IgD-negative memory B cell (primary cell): ENCODE measurements at regions not wholly inside any gene's neighbourhood (a gene's known extent, or its start where the extent isn't known, plus 50 kb on each side); places are given as distances from the start of the nearest gene placed in this dataset.

Experiments used
- H3K27ac Mint-ChIP-seq, 3 donors: one replicate each; pipeline ENCODE4 v1.8.0; 2020 to 2022; ENCODE audit warnings: mild to moderate bottlenecking in 3 of 3, mixed read lengths in 3 of 3, moderate library complexity in 1 of 3
- H3K27me3 Mint-ChIP-seq: one replicate; pipeline ENCODE4 v1.8.0; 2021; ENCODE audit warnings: mixed read lengths
- H3K36me3 Mint-ChIP-seq: one replicate; pipeline ENCODE4 v1.8.0; 2020; ENCODE audit warnings: mild to moderate bottlenecking, mixed read lengths
- H3K4me1 Mint-ChIP-seq, 3 donors: one replicate each; pipeline ENCODE4 v1.8.0; 2020 to 2022; ENCODE audit warnings: mixed read lengths in 3 of 3, mild to moderate bottlenecking in 1 of 3
- H3K4me3 Mint-ChIP-seq, 4 donors: one replicate each; pipeline ENCODE4 v1.8.0; 2020 to 2022; ENCODE audit warnings: mild to moderate bottlenecking in 4 of 4, mixed read lengths in 4 of 4, moderate library complexity in 3 of 4
- H3K9me3 Mint-ChIP-seq, 3 donors: one replicate each; pipeline ENCODE4 v1.8.0; 2020 to 2021; ENCODE audit warnings: mixed read lengths in 3 of 3, mild to moderate bottlenecking in 1 of 3

DNA sequence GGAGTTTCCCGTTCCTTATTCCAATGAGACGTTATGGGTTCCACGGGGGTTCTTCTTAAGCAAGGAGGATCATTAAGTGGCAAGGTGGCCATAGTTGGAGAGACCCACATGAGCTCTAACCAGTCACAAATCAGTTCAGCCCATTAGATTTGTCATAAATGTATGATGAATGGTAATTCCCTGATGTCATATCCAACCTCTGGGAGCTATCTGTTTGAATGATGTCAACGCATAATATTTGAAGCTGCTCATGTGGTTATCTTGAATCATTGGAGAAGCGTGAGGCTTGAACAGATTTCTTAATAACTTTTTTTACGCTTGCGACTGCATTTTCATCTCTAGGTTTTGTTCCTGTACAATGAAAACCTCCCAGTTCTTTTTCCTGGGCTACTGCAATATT is 270.4 kb upstream of the EEF2KMT start:
- no peak overlapping the region for H3K27ac Mint-ChIP-seq
- no peak overlapping the region for H3K4me3 Mint-ChIP-seq
- H3K36me3 Mint-ChIP-seq: peaks cover 2% of the 10 kb centered on the region
- H3K4me1 Mint-ChIP-seq: no peaks in the 10 kb centered on the region
- H3K27me3 Mint-ChIP-seq: no peaks in the 10 kb centered on the region
- H3K9me3 Mint-ChIP-seq: peaks cover 0 to 2% (median 0%) of the 10 kb centered on the region in 3 donors

DNA sequence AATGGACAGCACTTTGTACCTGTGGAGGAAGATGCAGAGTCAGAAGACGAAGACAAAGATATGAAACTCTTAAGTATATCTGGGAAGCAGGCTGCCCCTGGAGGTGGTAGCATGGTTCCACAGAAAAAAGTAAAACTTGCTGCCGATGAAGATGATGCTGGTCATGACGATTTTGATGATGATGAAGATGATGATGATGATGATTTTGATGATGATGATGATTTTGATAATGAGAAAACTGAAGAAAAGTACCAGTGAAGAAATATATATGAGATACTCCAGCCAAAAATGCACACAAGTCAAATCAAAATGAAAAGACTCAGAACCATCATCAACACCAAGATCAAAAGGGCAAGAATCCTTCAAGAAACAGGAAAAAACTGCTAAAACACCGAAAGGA is 268.5 kb upstream of the EEF2KMT start:
- H3K9me3 Mint-ChIP-seq: peaks cover 0 to 2% (median 0%) of the 10 kb centered on the region in 3 donors
- no peaks in the 10 kb centered on the region for H3K27me3 Mint-ChIP-seq
- no peak overlapping the region for H3K27ac Mint-ChIP-seq
- no peaks in the 10 kb centered on the region for H3K4me1 Mint-ChIP-seq
- H3K4me3 Mint-ChIP-seq: no peak overlapping the region
- peaks cover 2% of the 10 kb centered on the region for H3K36me3 Mint-ChIP-seq

DNA sequence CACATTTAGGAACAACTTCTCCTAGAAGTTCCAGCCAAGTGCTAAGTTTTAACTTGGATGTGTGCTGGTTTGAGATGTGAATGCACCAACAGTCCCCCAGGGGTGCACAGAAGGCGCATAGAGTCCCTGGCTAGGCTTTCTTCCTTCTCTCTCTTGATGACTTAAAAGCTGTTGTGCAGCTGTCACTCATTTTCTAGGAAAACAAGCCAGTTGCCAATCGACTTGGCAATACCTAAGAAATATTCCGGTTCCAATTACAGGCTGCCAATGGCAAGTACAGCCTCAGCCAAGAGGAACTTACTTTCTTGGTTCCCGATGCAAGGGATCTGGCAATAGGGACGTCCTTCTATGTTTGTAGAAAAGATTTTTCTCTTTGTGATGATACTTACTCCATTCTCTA is 266.6 kb upstream of the EEF2KMT start:
- peaks cover 0 to 2% (median 0%) of the 10 kb centered on the region in 3 donors for H3K9me3 Mint-ChIP-seq
- H3K36me3 Mint-ChIP-seq: no peaks in the 10 kb centered on the region
- no peaks in the 10 kb centered on the region for H3K4me1 Mint-ChIP-seq
- H3K4me3 Mint-ChIP-seq: no peak overlapping the region
- H3K27ac Mint-ChIP-seq: no peak overlapping the region
- no peaks in the 10 kb centered on the region for H3K27me3 Mint-ChIP-seq

DNA sequence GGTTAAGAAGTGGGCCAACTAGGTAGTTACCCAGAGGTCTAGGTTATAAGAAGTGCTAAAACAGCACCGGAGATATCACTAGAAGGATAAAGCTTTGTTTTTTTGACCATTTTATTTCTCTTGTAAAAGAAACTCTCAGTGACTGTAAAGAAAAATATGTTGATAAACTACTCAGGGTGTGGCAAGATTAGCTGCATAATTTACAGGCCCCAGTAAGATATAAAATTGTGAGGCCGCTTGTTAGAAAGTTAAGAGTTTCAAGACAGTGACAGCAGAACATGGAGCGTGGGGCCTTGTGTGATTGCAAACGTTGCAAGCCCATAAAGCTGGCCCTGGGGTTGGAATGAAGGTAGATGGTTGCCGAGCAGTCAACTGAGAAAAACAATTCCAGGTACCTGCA is 263.7 kb upstream of the EEF2KMT start:
- Mint-ChIP-seq H3K27me3 (no peaks in the 10 kb centered on the region), H3K4me1 (no peaks in the 10 kb centered on the region), H3K9me3 (peaks cover 0 to 2% (median 0%) of the 10 kb centered on the region in 3 donors), H3K4me3 (no peak overlapping the region), H3K36me3 (no peaks in the 10 kb centered on the region), H3K27ac (no peak overlapping the region)

DNA sequence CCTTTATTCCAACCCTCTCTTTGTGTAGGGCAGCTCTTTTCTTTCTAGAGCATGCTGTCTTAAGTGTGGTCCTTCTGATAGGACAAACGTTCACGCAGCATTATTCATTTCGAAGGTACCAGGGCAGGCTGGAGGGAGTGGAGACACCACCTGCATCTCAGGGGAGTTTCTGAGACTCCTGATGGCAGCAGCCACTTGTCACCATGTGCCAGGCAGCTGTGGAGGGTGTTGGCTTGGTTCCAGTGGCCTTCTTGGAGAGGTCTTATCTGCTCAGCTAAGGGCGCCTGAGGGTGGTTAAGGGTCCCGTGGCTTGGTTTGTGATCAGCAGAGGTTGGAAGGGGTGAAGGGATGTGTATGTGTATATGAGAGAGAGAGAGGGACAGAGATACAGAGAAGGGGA is 257.1 kb upstream of the EEF2KMT start:
- H3K9me3 Mint-ChIP-seq: peaks cover 2 to 14% (median 5%) of the 10 kb centered on the region in 3 donors
- no peak overlapping the region for H3K27ac Mint-ChIP-seq
- no peaks in the 10 kb centered on the region for H3K27me3 Mint-ChIP-seq
- no peak overlapping the region for H3K4me3 Mint-ChIP-seq
- H3K36me3 Mint-ChIP-seq: peaks cover 2% of the 10 kb centered on the region
- no peaks in the 10 kb centered on the region for H3K4me1 Mint-ChIP-seq

DNA sequence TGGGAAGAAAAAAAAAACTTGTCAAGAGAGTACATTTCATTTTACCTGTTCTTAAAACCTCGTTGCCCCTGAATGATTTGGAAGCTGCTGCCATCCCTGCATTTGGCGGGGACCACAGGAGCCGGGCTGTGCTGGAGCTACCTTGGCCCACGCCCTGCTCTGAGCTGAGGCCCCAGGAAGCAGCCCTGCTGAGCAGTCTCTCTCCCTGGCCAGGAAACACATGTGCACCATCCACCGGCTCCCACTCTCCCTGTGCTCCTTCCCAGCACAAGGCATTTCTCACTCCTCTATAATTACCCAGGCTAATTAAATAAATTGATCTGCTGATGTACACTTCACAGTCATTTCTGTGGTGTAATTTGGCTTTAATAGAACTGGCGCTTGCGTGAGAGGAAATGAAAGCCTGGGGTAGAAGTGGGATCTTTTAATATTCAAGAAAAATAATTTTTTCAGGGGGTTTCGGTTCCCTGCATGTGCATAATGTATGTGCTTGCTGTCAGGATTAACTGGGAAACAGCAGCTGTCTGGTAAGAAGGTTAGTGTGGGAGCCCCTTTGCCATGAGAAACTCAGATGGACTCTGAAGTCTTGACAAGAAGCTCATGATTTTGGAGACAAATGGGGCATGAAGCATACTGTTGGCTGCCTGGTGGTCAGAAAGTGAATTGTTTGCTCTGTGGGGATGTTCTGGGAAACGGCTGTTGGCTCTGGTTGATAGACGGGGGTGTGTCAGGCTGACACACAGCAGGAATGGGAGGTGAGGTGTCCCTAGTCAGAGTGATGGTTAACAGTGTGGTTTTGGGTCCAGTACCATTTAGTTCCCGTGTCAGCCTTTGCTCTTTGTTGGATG is 252.3 kb upstream of the EEF2KMT start:
- H3K9me3 Mint-ChIP-seq: peaks cover 2 to 11% (median 6%) of the 10 kb centered on the region in 3 donors
- H3K27me3 Mint-ChIP-seq: no peaks in the 10 kb centered on the region
- no peaks in the 10 kb centered on the region for H3K4me1 Mint-ChIP-seq
- H3K27ac Mint-ChIP-seq: no peak overlapping the region
- H3K36me3 Mint-ChIP-seq: peaks cover 2% of the 10 kb centered on the region
- no peak overlapping the region for H3K4me3 Mint-ChIP-seq

DNA sequence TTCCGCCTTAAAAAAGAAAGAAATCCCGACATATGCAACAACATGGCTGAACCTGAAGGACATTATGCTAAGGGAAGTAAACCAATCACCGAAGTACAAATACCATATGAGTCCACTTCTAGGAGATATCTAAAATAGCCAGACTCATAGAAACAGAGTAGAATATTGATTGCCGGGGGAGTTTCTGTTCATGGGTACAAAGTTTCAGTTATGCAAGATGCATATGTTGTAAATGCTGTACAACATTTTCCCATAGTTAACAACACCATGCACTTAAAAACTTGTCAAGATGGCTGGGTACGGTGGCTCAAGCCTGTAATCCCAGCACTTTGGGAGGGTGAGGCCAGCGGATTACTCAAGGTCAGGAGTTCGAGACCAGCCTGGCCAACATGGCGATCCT is 251.5 kb upstream of the EEF2KMT start:
- Mint-ChIP-seq H3K4me1 (no peaks in the 10 kb centered on the region), H3K9me3 (peaks cover 2 to 6% (median 6%) of the 10 kb centered on the region in 3 donors), H3K4me3 (no peak overlapping the region)

DNA sequence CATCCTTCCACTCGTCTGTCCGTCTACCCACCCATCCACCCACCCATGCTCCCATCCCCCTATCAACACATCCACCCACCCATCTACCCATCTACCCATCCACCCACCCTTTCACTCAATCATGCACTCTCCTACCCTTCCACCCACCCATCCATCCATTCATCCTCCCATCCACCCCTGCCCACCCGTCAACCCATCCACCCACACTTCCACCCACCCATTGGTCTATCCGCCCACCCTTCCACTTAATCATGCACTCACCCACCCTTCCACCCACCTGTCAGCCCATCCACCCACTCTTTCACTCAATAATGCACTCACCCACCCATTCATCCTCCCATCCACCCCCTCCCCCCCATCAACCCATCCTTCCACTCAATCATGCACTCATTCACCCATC is 250.0 kb upstream of the EEF2KMT start:
- Mint-ChIP-seq H3K4me3 (no peak overlapping the region), H3K4me1 (no peaks in the 10 kb centered on the region), H3K27me3 (no peaks in the 10 kb centered on the region), H3K36me3 (no peaks in the 10 kb centered on the region), H3K9me3 (peaks cover 2 to 9% (median 8%) of the 10 kb centered on the region in 3 donors), H3K27ac (no peak overlapping the region)

More for the DNA sequence above, 251.5 kb upstream of the EEF2KMT start:
- Mint-ChIP-seq H3K27ac (no peak overlapping the region), H3K36me3 (peaks cover 2% of the 10 kb centered on the region), H3K27me3 (no peaks in the 10 kb centered on the region)

DNA sequence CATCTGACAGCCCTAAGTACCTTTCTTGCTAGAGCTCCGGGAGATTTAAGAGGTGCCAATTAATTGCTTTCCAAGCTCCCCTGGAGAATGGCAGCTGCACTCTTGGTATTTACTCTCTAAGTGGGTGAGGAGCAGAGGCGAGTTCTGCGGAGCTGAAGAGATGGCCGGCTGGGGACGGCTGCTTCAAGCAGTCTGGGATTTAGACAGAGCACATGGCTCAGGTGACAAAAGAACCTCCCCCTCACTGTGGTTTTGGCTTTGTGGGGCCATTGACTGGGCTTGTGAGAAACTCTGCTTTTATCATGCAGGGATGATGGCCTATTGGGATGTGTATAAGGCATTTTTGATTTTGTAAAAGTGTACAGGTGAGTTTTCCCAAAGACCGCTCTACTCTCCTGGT is 239.3 kb upstream of the EEF2KMT start:
- no peaks in the 10 kb centered on the region for H3K27me3 Mint-ChIP-seq
- H3K4me3 Mint-ChIP-seq: no peak overlapping the region
- no peak overlapping the region for H3K27ac Mint-ChIP-seq
- H3K9me3 Mint-ChIP-seq: peaks cover 0 to 10% (median 4%) of the 10 kb centered on the region in 3 donors
- H3K36me3 Mint-ChIP-seq: no peaks in the 10 kb centered on the region
- H3K4me1 Mint-ChIP-seq: peaks cover 0 to 3% (median 0%) of the 10 kb centered on the region in 3 donors

DNA sequence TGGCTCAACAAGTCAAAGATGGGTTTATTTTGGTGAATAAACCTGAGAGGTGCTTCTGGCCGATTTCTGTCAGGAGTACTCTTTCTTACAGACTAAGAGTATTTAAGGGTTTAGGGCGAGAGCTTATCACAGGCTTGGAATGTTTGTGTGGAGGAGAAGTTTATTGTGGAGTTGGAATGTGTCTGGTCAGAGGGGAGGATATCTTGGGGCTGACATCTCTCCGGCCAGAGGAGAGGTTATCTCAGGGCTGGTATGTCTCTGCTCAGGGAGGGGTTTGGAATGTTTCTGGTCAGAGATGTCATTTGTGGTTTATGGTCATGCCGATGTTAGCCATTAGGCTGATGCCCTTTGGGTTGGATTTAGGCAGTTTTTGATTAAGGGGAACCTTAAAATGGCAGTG is 236.4 kb upstream of the EEF2KMT start:
- Mint-ChIP-seq H3K27ac (no peak overlapping the region), H3K36me3 (peaks cover 4% of the 10 kb centered on the region), H3K9me3 (peaks cover 3 to 9% (median 7%) of the 10 kb centered on the region in 3 donors), H3K4me3 (no peak overlapping the region), H3K4me1 (peaks cover 0 to 3% (median 0%) of the 10 kb centered on the region in 3 donors), H3K27me3 (no peaks in the 10 kb centered on the region)

DNA sequence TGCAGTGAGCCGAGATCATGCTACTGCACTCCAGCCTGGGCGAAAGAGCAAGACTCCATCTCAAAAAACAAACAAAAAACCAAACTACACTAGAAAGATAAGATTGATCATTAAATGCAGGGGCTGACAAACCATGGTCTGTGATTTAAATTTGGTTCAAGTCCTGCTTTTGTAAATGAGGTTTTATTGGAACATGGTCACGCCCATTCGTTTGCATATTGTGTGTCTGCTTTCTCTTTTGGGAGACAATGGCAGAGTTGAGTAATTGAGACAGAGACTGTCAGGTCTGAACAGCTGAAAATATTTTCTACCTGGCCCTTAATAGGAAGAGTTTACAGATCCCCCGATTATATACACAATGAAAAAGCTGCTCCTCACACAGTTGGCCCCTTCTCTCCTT is 235.5 kb upstream of the EEF2KMT start:
- no peaks in the 10 kb centered on the region for H3K27me3 Mint-ChIP-seq
- H3K36me3 Mint-ChIP-seq: peaks cover 4% of the 10 kb centered on the region
- no peak overlapping the region for H3K27ac Mint-ChIP-seq
- peaks cover 3 to 9% (median 5%) of the 10 kb centered on the region in 3 donors for H3K9me3 Mint-ChIP-seq
- no peak overlapping the region for H3K4me3 Mint-ChIP-seq
- peaks cover 0 to 3% (median 0%) of the 10 kb centered on the region in 3 donors for H3K4me1 Mint-ChIP-seq

DNA sequence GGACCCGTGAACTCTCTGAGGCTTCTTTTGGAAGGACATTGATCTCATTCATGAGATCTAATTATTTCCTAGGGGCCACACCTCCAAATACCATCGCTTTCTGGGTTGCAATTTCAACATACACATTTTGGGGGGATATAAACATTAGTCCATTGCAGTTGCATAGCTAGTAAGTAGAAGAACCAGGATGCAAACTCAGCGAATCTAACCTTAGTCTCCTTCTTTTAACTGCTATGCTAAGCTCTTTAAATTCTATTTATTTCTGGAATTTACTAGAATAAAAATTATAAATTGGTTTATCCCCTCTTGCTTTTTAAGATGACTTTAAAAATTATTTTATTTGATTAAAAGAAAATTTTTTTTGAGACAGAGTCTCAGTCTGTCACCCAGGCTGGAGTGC is 232.5 kb upstream of the EEF2KMT start:
- Mint-ChIP-seq H3K36me3 (peaks cover 4% of the 10 kb centered on the region), H3K4me3 (no peak overlapping the region), H3K27ac (no peak overlapping the region), H3K27me3 (no peaks in the 10 kb centered on the region), H3K4me1 (peaks cover 0 to 3% (median 0%) of the 10 kb centered on the region in 3 donors), H3K9me3 (peaks cover 3 to 25% (median 5%) of the 10 kb centered on the region in 3 donors)

DNA sequence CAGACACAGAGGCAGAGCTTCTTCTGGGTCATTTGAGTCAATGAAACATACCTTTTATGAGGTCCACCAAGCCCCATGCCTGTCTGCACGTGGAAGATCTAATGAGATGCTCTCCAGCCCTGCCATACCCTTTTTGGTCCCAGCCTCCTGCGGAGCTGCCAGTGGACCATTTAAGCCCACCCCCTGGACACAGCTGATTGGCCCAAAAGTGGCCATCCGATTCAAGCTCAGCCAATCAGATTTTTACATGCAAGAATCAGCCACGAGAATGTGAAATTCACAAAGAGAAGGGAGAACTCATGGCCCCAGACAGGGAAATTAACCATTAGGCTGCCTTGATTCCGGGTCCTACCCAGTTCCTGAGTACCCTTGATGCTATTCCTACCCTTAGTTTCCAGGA is 231.0 kb upstream of the EEF2KMT start:
- H3K4me1 Mint-ChIP-seq: peaks cover 0 to 3% (median 0%) of the 10 kb centered on the region in 3 donors
- H3K27me3 Mint-ChIP-seq: no peaks in the 10 kb centered on the region
- no peak overlapping the region for H3K4me3 Mint-ChIP-seq
- peaks cover 4% of the 10 kb centered on the region for H3K36me3 Mint-ChIP-seq
- peaks cover 3 to 27% (median 7%) of the 10 kb centered on the region in 3 donors for H3K9me3 Mint-ChIP-seq
- no peak overlapping the region for H3K27ac Mint-ChIP-seq

DNA sequence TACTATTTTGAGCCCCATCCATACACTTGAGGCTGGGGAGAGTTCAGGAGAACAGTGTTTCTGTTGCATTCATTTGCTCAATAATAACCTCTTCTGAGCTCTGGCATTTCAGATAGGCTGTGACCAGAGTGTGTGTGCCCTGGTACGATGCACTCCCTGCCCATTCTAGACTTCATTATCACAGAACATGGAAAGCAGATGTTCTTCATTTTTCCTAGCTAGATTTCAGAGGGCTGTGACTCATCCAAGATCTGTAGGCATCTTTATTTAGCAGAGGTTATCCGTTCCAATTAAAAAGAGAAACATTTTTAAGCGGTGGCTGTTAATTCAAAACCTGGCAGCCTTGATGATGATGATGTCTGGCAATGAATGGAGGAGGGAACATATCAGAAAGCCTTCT is 228.8 kb upstream of the EEF2KMT start:
- H3K4me3 Mint-ChIP-seq: no peak overlapping the region
- peaks cover 2 to 23% (median 7%) of the 10 kb centered on the region in 3 donors for H3K9me3 Mint-ChIP-seq
- H3K27me3 Mint-ChIP-seq: no peaks in the 10 kb centered on the region
- no peaks in the 10 kb centered on the region for H3K4me1 Mint-ChIP-seq
- no peak overlapping the region for H3K27ac Mint-ChIP-seq
- H3K36me3 Mint-ChIP-seq: peaks cover 4% of the 10 kb centered on the region

DNA sequence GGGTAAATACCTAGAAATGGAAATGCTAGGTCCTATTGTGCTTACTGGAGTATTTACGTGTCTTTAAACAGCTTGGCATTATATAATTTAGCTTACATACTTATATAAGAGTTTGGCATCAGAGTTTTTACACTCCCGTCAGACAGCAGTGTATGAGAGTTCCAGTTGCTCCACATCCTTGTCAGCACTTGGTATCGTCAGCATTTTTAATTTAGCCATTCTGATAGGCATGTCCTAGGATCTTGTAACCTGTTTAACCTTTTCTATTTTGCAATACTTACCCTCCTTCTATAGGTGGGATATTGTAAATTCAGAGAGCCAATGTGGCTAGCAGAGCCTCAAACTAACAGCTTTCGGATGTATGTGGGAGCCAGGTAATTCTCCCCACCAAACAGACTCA is 228.3 kb upstream of the EEF2KMT start:
- H3K36me3 Mint-ChIP-seq: peaks cover 1% of the 10 kb centered on the region
- no peak overlapping the region for H3K4me3 Mint-ChIP-seq
- H3K9me3 Mint-ChIP-seq: peaks cover 0 to 18% (median 7%) of the 10 kb centered on the region in 3 donors
- H3K4me1 Mint-ChIP-seq: no peaks in the 10 kb centered on the region
- H3K27me3 Mint-ChIP-seq: no peaks in the 10 kb centered on the region
- H3K27ac Mint-ChIP-seq: no peak overlapping the region
